HL-60/S4 treated with retinoic acid at 250 ng/mL for 4 days and 3 days (cell line): ENCODE measurements at regions not wholly inside any gene's neighbourhood (a gene's known extent, or its start where the extent isn't known, plus 50 kb on each side); places are given as distances from the start of the nearest gene placed in this dataset.

Experiments used
- in situ Hi-C: fragments of 300-500 bp; cut with MboI; formaldehyde crosslinking; loops from 2 replicates; pipeline ENCODE4 v1.7.0; 2022; ENCODE audit warnings: low sequenced_read_pairs

GRCh38 chr9:87319656-87320055 is 178.0 kb upstream of the DAPK1 start:
- in situ Hi-C loops: loop anchor here (10.0 kb wide), 1 partner anchor 685 kb away; no protein-coding TSS in a partner anchor

DNA sequence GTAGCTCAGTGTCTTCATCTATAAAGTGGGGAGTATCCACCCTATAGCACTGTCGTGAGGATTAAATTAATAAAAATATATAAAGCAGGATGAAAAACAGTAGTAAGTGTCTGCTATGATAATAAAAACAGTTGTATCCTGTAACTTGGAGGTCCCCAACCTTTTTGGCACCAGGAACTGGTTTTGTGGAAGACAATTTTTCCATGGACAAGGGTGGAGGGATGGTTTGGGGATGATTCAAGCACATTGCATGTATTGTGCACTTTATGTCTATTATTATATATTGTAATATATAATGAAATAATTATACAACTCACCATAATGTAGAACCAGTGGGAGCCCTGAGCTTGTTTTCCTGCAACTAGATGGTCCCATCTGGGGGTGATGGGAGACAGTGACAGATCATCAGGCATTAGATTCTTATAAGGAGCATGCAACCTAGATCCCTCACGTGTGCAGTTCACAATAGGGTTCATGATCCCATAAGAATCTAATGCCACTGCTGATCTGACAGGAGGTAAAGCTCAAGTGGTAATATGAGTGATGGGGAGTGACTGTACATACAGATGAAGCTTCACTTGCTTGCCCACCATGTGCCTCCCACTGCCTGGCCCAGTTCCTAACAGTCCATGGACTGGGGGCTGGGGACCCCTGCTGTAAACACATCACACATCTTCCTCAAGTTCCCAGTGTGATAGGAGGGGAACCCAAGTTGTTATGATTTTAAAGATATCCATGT is 177.4 kb upstream of the DAPK1 start:
- in situ Hi-C loops: loop anchor here (10.0 kb wide), 1 partner anchor 686 kb away; no protein-coding TSS in a partner anchor

DNA sequence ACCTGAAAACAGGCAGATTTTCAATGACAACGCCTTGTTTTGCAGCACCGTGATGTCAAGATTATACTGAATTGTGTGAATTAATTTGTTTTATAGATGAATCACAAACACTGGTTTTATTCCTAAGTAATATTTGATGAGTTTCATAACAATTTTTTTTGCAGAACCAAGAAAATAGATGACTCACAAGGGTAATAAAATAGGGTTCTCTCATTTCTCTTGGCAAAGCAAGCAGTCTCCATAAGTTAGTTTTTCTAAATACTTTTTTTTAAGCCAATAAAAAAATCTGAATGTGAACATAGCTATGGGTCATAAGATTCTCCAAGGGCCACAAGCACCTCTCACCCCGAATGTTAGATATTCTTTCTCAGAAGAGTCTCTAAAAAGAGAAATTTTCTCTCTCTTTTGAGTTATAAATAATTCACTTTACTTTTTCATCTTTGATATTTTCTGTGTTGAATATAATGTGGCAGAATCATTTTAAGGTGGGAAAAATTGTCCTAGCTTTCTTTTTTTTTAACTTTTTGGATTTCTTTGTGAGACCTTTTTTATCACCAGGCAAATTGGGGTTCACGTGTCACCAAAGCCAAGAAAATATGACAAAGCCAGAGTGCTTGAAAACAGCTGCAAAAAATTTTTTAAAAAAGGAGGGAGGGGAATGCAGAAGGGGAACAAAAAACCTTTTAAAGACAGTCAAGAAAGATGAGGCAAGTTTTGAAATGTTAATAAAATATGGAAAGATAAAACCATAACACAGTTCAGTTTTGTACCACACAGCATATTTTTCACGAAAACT is 174.6 kb upstream of the DAPK1 start:
- in situ Hi-C loops: loop anchor here (10.0 kb wide), 1 partner anchor 688 kb away; no protein-coding TSS in a partner anchor

DNA sequence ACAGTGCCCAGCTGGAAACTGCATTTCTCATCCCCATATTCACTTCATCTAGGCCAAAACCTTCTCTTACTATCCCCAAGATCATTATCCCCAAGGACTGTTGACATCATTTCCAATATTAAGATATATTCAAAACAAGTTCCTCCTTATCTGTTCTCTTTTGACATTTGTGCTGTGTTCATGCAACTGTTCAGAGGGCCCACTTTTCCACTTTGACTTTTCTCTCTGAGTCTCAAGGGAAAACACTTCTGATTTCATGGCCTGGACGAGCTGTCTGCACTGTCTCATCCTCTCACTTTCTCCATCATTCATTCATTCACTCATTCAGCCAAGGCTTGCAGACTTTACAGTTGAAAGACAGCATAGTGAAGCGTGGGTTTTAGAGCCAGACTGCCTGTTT is 173.7 kb upstream of the DAPK1 start:
- in situ Hi-C loops: loop anchor here (10.0 kb wide), 1 partner anchor 689 kb away; no protein-coding TSS in a partner anchor

DNA sequence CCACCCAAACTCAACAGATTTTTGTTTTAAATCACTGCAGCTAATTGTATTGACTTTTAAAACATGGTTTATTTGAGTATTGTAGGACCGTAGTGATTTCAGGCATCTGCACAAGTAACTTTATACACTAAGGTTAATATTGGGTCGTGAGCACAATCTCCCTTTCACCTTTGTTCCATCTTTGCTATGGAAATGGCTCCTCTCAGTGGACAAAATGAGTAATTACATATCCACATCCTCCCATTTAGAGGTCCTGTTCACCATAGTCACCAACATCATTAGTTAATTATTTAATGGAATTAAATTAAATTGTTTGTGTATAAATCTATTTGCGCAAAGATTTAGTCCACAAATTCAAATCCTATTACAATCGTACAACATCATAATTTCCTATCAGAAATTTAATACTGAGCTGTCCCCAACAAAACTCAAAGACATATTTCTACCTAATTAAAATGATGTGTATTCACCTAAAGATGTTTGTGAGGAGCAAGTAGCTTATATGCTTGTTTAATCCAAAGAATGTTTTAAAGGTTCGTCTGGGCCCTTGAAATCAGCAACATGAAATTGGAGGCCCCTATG is 173.0 kb upstream of the DAPK1 start:
- in situ Hi-C loops: loop anchor here (10.0 to 25.0 kb wide), 2 partner anchors 488 to 690 kb away; no protein-coding TSS in a partner anchor

- in situ Hi-C loops: loop anchor here (10.0 to 25.0 kb wide), 2 partner anchors 485 to 693 kb away; no protein-coding TSS in a partner anchor
Measured at GRCh38 chr9:87327575-87328125, 170.0 kb upstream of the DAPK1 start.

DNA sequence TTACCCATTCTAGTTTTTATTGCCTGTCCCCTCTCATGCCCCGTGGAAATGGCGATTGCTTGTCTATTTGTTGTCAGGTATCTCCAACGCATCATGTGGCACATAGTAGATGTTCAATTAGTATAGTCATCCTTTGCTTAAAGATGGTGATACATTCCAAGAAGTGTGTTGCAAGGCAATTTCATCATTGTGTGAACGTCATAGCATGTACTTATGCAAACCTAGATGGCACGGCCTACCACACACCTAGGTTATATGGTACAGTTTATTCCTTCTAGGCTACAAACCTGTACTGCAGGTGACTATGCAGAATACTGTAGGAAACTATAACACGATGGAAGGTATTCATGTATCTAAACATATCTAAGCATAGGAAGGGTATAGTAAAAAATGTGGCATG is 163.9 kb upstream of the DAPK1 start:
- in situ Hi-C loops: loop anchor here (10.0 to 25.0 kb wide), 2 partner anchors 331 to 478 kb away; no protein-coding TSS in a partner anchor

GRCh38 chr9:87334366-87334765 is 163.3 kb upstream of the DAPK1 start:
- in situ Hi-C loops: loop anchor here (10.0 to 25.0 kb wide), 2 partner anchors 330 to 478 kb away; no protein-coding TSS in a partner anchor

GRCh38 chr9:87336407-87336806 is 161.3 kb upstream of the DAPK1 start:
- in situ Hi-C loops: loop anchor here (10.0 to 25.0 kb wide), 2 partner anchors 328 to 476 kb away; no protein-coding TSS in a partner anchor

DNA sequence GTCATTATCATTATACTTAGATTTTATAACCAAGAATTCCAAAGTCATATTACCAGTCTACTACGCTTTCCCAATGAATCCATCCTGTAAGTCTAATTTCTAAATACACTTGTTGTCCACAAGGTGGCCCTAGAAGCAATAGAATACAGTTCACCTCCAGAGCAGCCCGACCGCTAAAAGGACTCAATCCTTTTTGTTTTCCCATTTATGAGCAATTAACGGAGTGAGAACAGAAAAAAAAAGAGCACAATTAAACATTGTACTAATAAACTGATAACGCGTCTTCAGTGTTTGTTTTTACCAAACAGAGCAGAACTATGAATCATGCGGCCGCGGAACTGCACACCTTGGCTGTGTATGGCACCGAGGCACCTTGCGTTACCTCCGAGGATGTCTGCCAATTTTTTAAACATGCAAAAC is 160.7 kb upstream of the DAPK1 start:
- in situ Hi-C loops: loop anchor here (10.0 to 25.0 kb wide), 2 partner anchors 328 to 475 kb away; no protein-coding TSS in a partner anchor

- in situ Hi-C loops: loop anchor here (10.0 to 25.0 kb wide), 2 partner anchors 327 to 475 kb away; no protein-coding TSS in a partner anchor
Measured at GRCh38 chr9:87337335-87338087, 160.2 kb upstream of the DAPK1 start.

- in situ Hi-C loops: loop anchor here (10.0 to 25.0 kb wide), 2 partner anchors 326 to 474 kb away; no protein-coding TSS in a partner anchor
Measured at GRCh38 chr9:87338088-87338989, 159.3 kb upstream of the DAPK1 start.

DNA sequence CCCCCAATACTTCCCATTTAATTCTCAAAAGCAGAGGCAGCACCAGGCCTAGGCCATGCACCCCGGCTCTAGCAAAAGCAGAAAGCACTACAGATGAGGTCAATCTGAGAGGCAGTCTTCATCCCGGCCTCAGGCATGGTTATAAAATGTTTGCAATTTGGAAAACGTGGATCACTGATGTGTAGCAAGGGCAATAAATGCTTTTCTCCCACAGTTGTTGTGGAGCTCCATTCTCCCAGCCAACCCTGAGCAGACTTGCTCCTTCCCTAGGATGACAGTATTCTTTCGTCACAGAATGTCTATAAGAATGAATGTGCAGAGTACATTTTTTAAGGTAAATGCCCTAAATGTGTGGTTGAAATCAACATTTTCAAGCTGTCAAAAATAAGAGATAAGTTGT is 157.3 kb upstream of the DAPK1 start:
- in situ Hi-C loops: loop anchor here (25.0 kb wide), 1 partner anchor 472 kb away; no protein-coding TSS in a partner anchor

GRCh38 chr9:87342743-87343142 is 154.9 kb upstream of the DAPK1 start:
- in situ Hi-C loops: loop anchor here (25.0 kb wide), 1 partner anchor 470 kb away; no protein-coding TSS in a partner anchor

- in situ Hi-C loops: loop anchor here (25.0 kb wide), 1 partner anchor 468 kb away; no protein-coding TSS in a partner anchor
Measured at GRCh38 chr9:87343816-87344430, 153.7 kb upstream of the DAPK1 start.

DNA sequence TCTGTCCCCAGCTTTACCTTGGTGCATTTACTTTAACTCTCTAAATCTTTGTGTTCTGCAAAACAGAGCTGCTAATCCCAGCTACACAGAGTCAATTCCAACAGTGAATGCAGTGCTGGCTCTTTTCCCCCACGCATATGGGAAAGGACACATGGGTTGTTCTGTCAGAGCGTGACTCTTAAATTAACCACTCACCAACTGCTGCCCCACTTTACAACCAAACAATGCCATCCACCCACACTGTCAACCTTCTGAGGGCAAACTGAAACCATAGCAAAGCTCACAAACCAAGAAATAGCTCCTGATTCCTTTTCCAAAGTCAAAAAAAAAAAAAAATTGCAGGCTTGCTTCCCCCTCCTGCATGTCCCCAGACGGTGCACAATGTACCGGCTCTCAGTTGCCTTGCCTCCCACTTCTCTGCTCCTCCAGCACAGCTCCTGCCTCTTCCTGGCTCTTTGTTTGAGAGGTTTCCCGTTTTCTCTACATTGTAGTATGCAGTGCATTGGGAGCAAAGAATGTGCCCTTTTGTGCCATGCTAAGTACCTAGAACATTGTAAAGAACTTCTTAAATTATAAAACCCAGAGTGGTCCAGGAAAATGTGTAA is 151.5 kb upstream of the DAPK1 start:
- in situ Hi-C loops: loop anchor here (25.0 kb wide), 1 partner anchor 466 kb away; no protein-coding TSS in a partner anchor

- in situ Hi-C loops: no loop called here
Measured at GRCh38 chr9:87350915-87351314, 146.8 kb upstream of the DAPK1 start.

DNA sequence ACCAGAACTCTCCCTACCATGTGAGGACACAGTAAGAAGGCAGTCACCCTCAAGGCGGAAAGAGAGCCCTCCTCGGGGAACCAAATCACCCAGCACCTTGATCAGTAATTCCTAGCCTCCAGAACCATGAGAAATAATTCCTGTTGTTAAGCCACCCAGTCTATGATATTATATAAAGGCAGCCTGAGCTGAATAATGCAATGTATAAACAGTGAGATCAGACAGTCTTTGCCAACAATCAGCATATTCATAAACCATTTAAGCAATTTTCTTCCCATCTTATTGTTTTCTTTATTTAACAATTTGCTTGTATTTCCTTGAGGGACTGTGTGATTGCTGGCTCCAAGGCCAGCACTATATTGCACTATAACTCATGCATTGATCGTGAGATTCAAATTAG is 144.4 kb upstream of the DAPK1 start:
- in situ Hi-C loops: no loop called here
